GM19452 (cell line): ENCODE measurements at regions not wholly inside any gene's neighbourhood (a gene's known extent, or its start where the extent isn't known, plus 50 kb on each side); places are given as distances from the start of the nearest gene placed in this dataset.

Experiments
- ATAC-seq: cut with Tn5 transposase; IDR thresholded peaks from one replicate; pipeline ENCODE4 v1.9.1; 2021; ENCODE audit not compliant: unreplicated experiment

- no peak for ATAC-seq
Measured at GRCh38 chr16:51359141-51359955, 208.3 kb upstream of the SALL1 start.

GRCh38 chr16:51357839-51358238 lies 206.8 kb upstream of the SALL1 start:
- no peak for ATAC-seq

GRCh38 chr16:51355875-51356274 lies 204.8 kb upstream of the SALL1 start:
- ATAC-seq: no peak

GRCh38 chr16:51355195-51355594 lies 204.1 kb upstream of the SALL1 start:
- no peak for ATAC-seq

GRCh38 chr16:51353055-51353454 lies 202.0 kb upstream of the SALL1 start:
- no peak for ATAC-seq

- ATAC-seq: no peak
Measured at GRCh38 chr16:51349626-51350025, 198.6 kb upstream of the SALL1 start.

GRCh38 chr16:51343411-51343810 lies 192.3 kb upstream of the SALL1 start:
- ATAC-seq: no peak

GRCh38 chr16:51341204-51341603 lies 190.1 kb upstream of the SALL1 start:
- ATAC-seq: no peak

- no peak for ATAC-seq
Measured at GRCh38 chr16:51337662-51338061, 186.6 kb upstream of the SALL1 start.

- ATAC-seq: no peak
Measured at GRCh38 chr16:51328733-51329132, 177.7 kb upstream of the SALL1 start.

- ATAC-seq: no peak
Measured at GRCh38 chr16:51327001-51327400, 175.9 kb upstream of the SALL1 start.

GRCh38 chr16:51326131-51326856 lies 175.2 kb upstream of the SALL1 start:
- no peak for ATAC-seq

- no peak for ATAC-seq
Measured at GRCh38 chr16:51321251-51321650, 170.2 kb upstream of the SALL1 start.

- ATAC-seq: no peak
Measured at GRCh38 chr16:51317575-51317974, 166.5 kb upstream of the SALL1 start.

- no peak for ATAC-seq
Measured at GRCh38 chr16:51313198-51313597, 162.1 kb upstream of the SALL1 start.

- ATAC-seq: no peak
Measured at GRCh38 chr16:51312363-51313150, 161.5 kb upstream of the SALL1 start.

- ATAC-seq: no peak
Measured at GRCh38 chr16:51310159-51310558, 159.1 kb upstream of the SALL1 start.

GRCh38 chr16:51306886-51307595 lies 156.0 kb upstream of the SALL1 start:
- ATAC-seq: no peak

GRCh38 chr16:51306116-51306515 lies 155.0 kb upstream of the SALL1 start:
- ATAC-seq: no peak

- ATAC-seq: no peak
Measured at GRCh38 chr16:51305337-51305736, 154.3 kb upstream of the SALL1 start.

- ATAC-seq: no peak
Measured at GRCh38 chr16:51302042-51302441, 151.0 kb upstream of the SALL1 start.
